Hepatocyte (in vitro differentiated cells): ENCODE measurements at regions not wholly inside any gene's neighbourhood (a gene's known extent, or its start where the extent isn't known, plus 50 kb on each side); places are given as distances from the start of the nearest gene placed in this dataset.

Experiments
- DNase-seq: peaks from one replicate; pipeline ENCODE4 v3.0.0-alpha.2; 2016; ENCODE audit warnings: low spot score
- H2AFZ ChIP-seq: fragments of 200-600 bp; sonication (generic); 2 replicates; pipeline ENCODE4 v1.6.0; 2016; ENCODE audit warnings: antibody characterized with exemption, mild to moderate bottlenecking
- H3K27ac ChIP-seq: fragments of 200-600 bp; sonication (generic); 2 replicates; pipeline ENCODE4 v1.5.1; 2016; ENCODE audit warnings: mild to moderate bottlenecking
- H3K27me3 ChIP-seq: fragments of 200-600 bp; sonication (generic); 2 replicates; pipeline ENCODE4 v1.6.1; 2016
- H3K36me3 ChIP-seq: fragments of 200-600 bp; sonication (generic); replicated peaks from 2 replicates; pipeline ENCODE4 v1.5.1; 2016; ENCODE audit warnings: low read depth; ENCODE audit not compliant: insufficient read depth
- H3K4me1 ChIP-seq: fragments of 200-600 bp; sonication (generic); 2 replicates; pipeline ENCODE4 v1.5.1; 2016; ENCODE audit warnings: mild to moderate bottlenecking, moderate library complexity; ENCODE audit not compliant: insufficient read depth
- H3K4me2 ChIP-seq: fragments of 200-600 bp; sonication (generic); 2 replicates; pipeline ENCODE4 v1.6.0; 2016
- H3K4me3 ChIP-seq: fragments of 200-600 bp; sonication (generic); 2 replicates; pipeline ENCODE4 v1.5.1; 2016; ENCODE audit warnings: mild to moderate bottlenecking
- H3K79me2 ChIP-seq: fragments of 200-600 bp; sonication (generic); 2 replicates; pipeline ENCODE4 v1.6.0; 2017; ENCODE audit warnings: mild to moderate bottlenecking
- H3K9me2 ChIP-seq: fragments of 200-600 bp; sonication (generic); replicated peaks from 2 replicates; pipeline ENCODE4 v1.6.0; 2017; ENCODE audit warnings: mild to moderate bottlenecking; ENCODE audit not compliant: insufficient read depth
- H3K9me3 ChIP-seq: fragments of 200-600 bp; sonication (generic); 2 replicates; pipeline ENCODE4 v1.5.1; 2016; ENCODE audit warnings: low read depth, mild to moderate bottlenecking
- H4K20me1 ChIP-seq: fragments of 200-600 bp; sonication (generic); 2 replicates; pipeline ENCODE4 v1.6.0; 2016; ENCODE audit warnings: mild to moderate bottlenecking; ENCODE audit not compliant: insufficient read depth, poor library complexity, severe bottlenecking
- EZH2 ChIP-seq: fragments of 200-600 bp; sonication (generic); IDR thresholded peaks from 2 replicates; pipeline ENCODE4 v1.6.1; 2016; ENCODE audit warnings: antibody characterized with exemption, mild to moderate bottlenecking, borderline replicate concordance
- EZH2phosphoT487 ChIP-seq: fragments of 200-600 bp; sonication (generic); IDR thresholded peaks from one replicate; pipeline ENCODE4 v1.6.1; 2018; ENCODE audit warnings: antibody characterized with exemption, mild to moderate bottlenecking, low read depth, moderate library complexity; ENCODE audit not compliant: unreplicated experiment, severe bottlenecking
- WGBS: methylation state at CpG from one replicate; pipeline ENCODE4 v1.1.6; 2016; ENCODE audit warnings: low lambda C conversion rate; ENCODE audit errors: missing lambda C conversion rate; 5-methylcytosine and 5-hydroxymethylcytosine counted together
- TF ChIP-seq, protein P1 (sequence below): fragments of 200-600 bp; sonication (generic); IDR thresholded peaks from 2 replicates; pipeline ENCODE4 v1.5.1; 2016; ENCODE audit warnings: antibody characterized with exemption, mild to moderate bottlenecking; ENCODE audit not compliant: poor library complexity

DNA sequence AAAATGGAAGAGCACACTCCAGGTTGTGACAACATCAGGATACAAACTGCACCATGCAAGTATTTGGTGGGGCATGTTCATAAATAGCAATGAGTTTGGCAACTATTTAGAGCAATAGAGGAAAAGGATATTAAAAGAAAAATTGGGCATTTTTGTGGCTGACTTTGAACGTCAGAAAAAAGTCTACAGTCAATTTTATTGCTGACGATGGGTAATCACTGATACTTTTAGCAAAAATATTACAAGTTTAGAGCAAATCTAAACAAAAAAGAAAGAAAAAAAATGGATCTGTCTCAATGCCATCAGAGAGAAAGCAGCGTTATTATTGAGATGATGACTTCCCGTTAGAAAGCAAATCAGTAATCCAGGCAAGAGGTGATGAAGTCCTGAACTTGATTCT, 65.2 kb downstream of the CGGBP1 start:
- Histone ChIP-seq H3K27me3 (no peaks in the 10 kb centered on the region), H3K4me1 (no peaks in the 10 kb centered on the region), H3K4me2 (no peak overlapping the region), H2AFZ (no peak overlapping the region), H3K36me3 (no peaks in the 10 kb centered on the region), H3K9me3 (no peaks in the 10 kb centered on the region), H3K4me3 (no peak overlapping the region), H3K79me2 (no peaks in the 10 kb centered on the region), H3K9me2 (no peaks in the 10 kb centered on the region), H4K20me1 (no peaks in the 10 kb centered on the region), H3K27ac (no peak overlapping the region)
- TF ChIP-seq EZH2phosphoT487 (no peak), EZH2 (no peak)
- TF ChIP-seq, protein P1, sequence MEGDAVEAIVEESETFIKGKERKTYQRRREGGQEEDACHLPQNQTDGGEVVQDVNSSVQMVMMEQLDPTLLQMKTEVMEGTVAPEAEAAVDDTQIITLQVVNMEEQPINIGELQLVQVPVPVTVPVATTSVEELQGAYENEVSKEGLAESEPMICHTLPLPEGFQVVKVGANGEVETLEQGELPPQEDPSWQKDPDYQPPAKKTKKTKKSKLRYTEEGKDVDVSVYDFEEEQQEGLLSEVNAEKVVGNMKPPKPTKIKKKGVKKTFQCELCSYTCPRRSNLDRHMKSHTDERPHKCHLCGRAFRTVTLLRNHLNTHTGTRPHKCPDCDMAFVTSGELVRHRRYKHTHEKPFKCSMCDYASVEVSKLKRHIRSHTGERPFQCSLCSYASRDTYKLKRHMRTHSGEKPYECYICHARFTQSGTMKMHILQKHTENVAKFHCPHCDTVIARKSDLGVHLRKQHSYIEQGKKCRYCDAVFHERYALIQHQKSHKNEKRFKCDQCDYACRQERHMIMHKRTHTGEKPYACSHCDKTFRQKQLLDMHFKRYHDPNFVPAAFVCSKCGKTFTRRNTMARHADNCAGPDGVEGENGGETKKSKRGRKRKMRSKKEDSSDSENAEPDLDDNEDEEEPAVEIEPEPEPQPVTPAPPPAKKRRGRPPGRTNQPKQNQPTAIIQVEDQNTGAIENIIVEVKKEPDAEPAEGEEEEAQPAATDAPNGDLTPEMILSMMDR: no peak
- no peak for DNase-seq
- WGBS: 93% methylated on average over 4 of the region's 4 CpGs

DNA sequence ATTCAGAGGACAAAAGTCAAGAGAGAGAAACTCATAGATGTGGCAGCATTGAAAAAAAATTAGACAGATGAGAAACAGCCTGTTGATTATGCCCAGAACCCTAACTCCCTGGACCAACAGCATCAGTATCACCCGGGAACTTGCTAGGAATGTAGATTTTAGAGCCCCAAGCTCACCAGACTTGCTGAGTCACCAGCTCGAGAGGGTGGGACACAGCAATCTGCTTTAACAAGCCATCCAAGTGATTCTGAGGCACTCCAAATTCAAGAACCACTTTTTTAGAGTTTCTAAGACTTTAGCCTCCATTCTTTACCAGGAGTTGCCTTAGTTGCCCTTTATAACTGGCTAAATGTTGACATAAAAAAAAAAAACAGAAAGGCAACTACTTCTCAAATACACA, 70.9 kb downstream of the CGGBP1 start:
- TF ChIP-seq, protein P1: no peak
- no peak for TF ChIP-seq EZH2phosphoT487
- H3K9me2 ChIP-seq: no peaks in the 10 kb centered on the region
- H3K27ac ChIP-seq: no peak overlapping the region
- no peak for DNase-seq
- no peaks in the 10 kb centered on the region for H3K36me3 ChIP-seq
- no peaks in the 10 kb centered on the region for H3K27me3 ChIP-seq
- no peaks in the 10 kb centered on the region for H3K9me3 ChIP-seq
- no peaks in the 10 kb centered on the region for H3K79me2 ChIP-seq
- no peaks in the 10 kb centered on the region for H4K20me1 ChIP-seq
- H3K4me3 ChIP-seq: no peak overlapping the region
- no peak overlapping the region for H2AFZ ChIP-seq
- WGBS: 19% methylated on average over 2 of the region's 2 CpGs
- no peaks in the 10 kb centered on the region for H3K4me1 ChIP-seq
- no peak overlapping the region for H3K4me2 ChIP-seq

DNA sequence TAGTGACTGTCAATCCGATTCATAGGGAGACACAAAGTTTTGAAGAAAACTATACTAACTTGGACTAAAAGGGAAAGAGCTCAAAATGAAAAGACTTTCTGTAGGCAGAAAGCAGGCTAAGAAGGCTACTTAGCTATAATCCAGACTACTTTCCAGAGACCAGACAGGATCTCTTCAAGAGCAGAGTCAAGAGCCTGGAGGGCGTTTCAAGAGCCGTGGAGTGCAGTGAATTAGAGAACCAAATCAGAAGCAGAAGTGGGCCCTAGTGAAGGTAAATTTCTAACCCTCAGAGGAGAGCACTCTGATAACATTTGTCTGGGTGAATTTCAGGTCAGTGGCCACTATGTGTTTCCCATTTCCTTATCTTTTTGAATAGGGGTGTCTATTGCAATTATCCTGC, 76.4 kb downstream of the CGGBP1 start:
- Histone ChIP-seq H3K9me3 (no peaks in the 10 kb centered on the region), H2AFZ (no peak overlapping the region), H3K4me2 (no peak overlapping the region), H4K20me1 (no peaks in the 10 kb centered on the region), H3K27ac (no peak overlapping the region), H3K36me3 (no peaks in the 10 kb centered on the region), H3K9me2 (no peaks in the 10 kb centered on the region), H3K4me1 (no peaks in the 10 kb centered on the region), H3K79me2 (no peaks in the 10 kb centered on the region), H3K4me3 (no peak overlapping the region), H3K27me3 (no peaks in the 10 kb centered on the region)
- TF ChIP-seq, protein P1: no peak
- TF ChIP-seq EZH2 (no peak), EZH2phosphoT487 (no peak)
- 53% methylated on average over 3 of the region's 3 CpGs for WGBS
- DNase-seq: no peak

DNA sequence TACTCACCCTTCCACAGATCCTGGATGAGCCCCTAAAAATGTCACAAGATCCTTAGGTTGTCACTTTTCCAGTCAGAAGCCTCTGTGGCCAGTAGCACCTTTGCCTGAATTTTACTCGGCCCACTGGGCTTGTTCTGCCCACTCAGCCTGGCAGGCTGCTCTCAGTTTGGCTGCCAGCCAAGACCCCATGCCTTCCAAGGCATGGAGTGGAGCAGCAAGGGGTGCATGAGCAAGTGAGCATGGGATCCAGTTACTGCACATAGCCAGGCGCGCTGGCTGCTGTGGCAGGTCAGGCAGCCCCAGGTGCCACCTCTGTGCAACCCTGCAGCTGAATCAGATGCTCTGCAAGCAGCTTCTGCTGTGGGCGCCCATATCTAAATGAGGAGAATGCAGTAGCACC, 79.3 kb downstream of the CGGBP1 start:
- no peaks in the 10 kb centered on the region for H4K20me1 ChIP-seq
- H3K9me3 ChIP-seq: no peaks in the 10 kb centered on the region
- TF ChIP-seq, protein P1: no peak
- TF ChIP-seq EZH2 (no peak), EZH2phosphoT487 (no peak)
- H3K9me2 ChIP-seq: no peaks in the 10 kb centered on the region
- H3K27ac ChIP-seq: no peak overlapping the region
- no peaks in the 10 kb centered on the region for H3K27me3 ChIP-seq
- H3K4me3 ChIP-seq: no peak overlapping the region
- H3K4me1 ChIP-seq: no peaks in the 10 kb centered on the region
- 87% methylated on average over 4 of the region's 4 CpGs for WGBS
- H2AFZ ChIP-seq: no peak overlapping the region
- no peaks in the 10 kb centered on the region for H3K79me2 ChIP-seq
- H3K36me3 ChIP-seq: no peaks in the 10 kb centered on the region
- DNase-seq: no peak
- H3K4me2 ChIP-seq: no peak overlapping the region
